HepG2 (cell line): ENCODE measurements at regions not wholly inside any gene's neighbourhood (a gene's known extent, or its start where the extent isn't known, plus 50 kb on each side); places are given as distances from the start of the nearest gene placed in this dataset.

Experiments
- ATAC-seq: fragments of 200-7000 bp; cut with Tn5 transposase; 3 replicates; pipeline ENCODE4 v1.9.1; 2020; ENCODE audit warnings: mild to moderate bottlenecking, moderate library complexity
- BruUV-seq: library from RNA; stranded (reverse); fragments of 400-500 nt; replicated peaks from 2 replicates; lab custom pipeline; 2021; lab: Mats Ljungman, UMichigan
- CTCF ChIA-PET: fragments of 300-600 bp; formaldehyde crosslinking; extraction: SDS; loops from one replicate; lab custom pipeline; 2021; ENCODE audit warnings: low total read pairs, inconsistent platforms, low intra/inter-chr PET ratio; lab: Yijun Ruan, JAX
- POLR2A ChIA-PET: fragments of 350-600 bp; sonication (Branson Sonifier 250); formaldehyde crosslinking; loops from one replicate; lab custom pipeline; 2020; ENCODE audit warnings: antibody characterized with exemption, inconsistent platforms; lab: Yijun Ruan, JAX
- DNase-seq: peaks from one replicate; pipeline ENCODE4 v3.0.0-alpha.2; 2015; ENCODE audit warnings: low spot score
- FAIRE-seq: peaks from 3 replicates; lab custom pipeline; 2011; peaks lifted over from hg19 to GRCh38; lab: Jason Lieb, UNC
- H2AFZ ChIP-seq: one replicate; pipeline ENCODE4 v1.6.1; 2011; ENCODE audit warnings: low read length, inconsistent platforms
- H3K27ac ChIP-seq: fragments of 300-600 bp; 3 replicates; pipeline ENCODE4 v1.8.0; 2011; ENCODE audit warnings: mixed run types, mild to moderate bottlenecking, mixed read lengths, low read length, inconsistent platforms; ENCODE audit not compliant: insufficient read depth; ENCODE audit errors: extremely low read length
- H3K27me3 ChIP-seq, 2 experiments: fragments of 200-600 bp in 1 of 2; 2 replicates in 1 of 2; 3 replicates in 1 of 2; pipeline versions ENCODE4 v1.6.0 to v1.8.0; 2011; ENCODE audit warnings: low read length in 2 of 2, mild to moderate bottlenecking in 2 of 2, moderate library complexity in 2 of 2, inconsistent platforms in 1 of 2; ENCODE audit not compliant: insufficient read depth in 2 of 2, control insufficient read depth in 1 of 2
- H3K36me3 ChIP-seq, 2 experiments: fragments of 200-600 bp in 1 of 2; replicated peaks in 1 of 2; 2 replicates in 1 of 2; 3 replicates in 1 of 2; pipeline versions ENCODE4 v1.5.1 to v1.8.0; 2011; ENCODE audit warnings: low read length in 2 of 2, inconsistent platforms in 1 of 2; ENCODE audit not compliant: insufficient read depth in 2 of 2, control insufficient read depth in 1 of 2
- H3K4me1 ChIP-seq: 2 replicates; pipeline ENCODE4 v1.5.1; 2012; ENCODE audit warnings: low read length, inconsistent platforms; ENCODE audit not compliant: insufficient read depth
- H3K4me2 ChIP-seq: 2 replicates; pipeline ENCODE4 v1.6.0; 2011; ENCODE audit warnings: low read depth, low read length, inconsistent platforms
- H3K4me3 ChIP-seq, 3 experiments: fragments of 200-600 bp in 1 of 3; sonication (generic), shearing (Covaris generic) in 1 of 3; replicated peaks in 1 of 3; 2 replicates each; pipeline ENCODE4 v1.5.1; 2011 to 2016; ENCODE audit warnings: low read length in 3 of 3, inconsistent platforms in 2 of 3, low read depth in 2 of 3, mild to moderate bottlenecking in 2 of 3, control low read depth in 1 of 3, mixed read lengths in 1 of 3; ENCODE audit not compliant: insufficient read depth in 1 of 3
- H3K79me2 ChIP-seq: one replicate; pipeline ENCODE4 v1.6.1; 2011; ENCODE audit warnings: low read length, inconsistent platforms; ENCODE audit not compliant: insufficient read depth
- H3K9ac ChIP-seq: 2 replicates; pipeline ENCODE4 v1.6.0; 2011; ENCODE audit warnings: mild to moderate bottlenecking, low read depth, low read length, inconsistent platforms; ENCODE audit not compliant: insufficient read depth
- H3K9me3 ChIP-seq: 2 replicates; pipeline ENCODE4 v1.5.1; 2012; ENCODE audit warnings: mild to moderate bottlenecking, low read length
- H4K20me1 ChIP-seq: 2 replicates; pipeline ENCODE4 v1.6.0; 2011; ENCODE audit warnings: inconsistent platforms, mild to moderate bottlenecking, low read length, moderate library complexity; ENCODE audit not compliant: insufficient read depth
- HNRNPK ChIP-seq: fragments of 200-400 bp; formaldehyde crosslinking; IDR thresholded peaks from 2 replicates; pipeline ENCODE4 v1.6.1; 2018; ENCODE audit warnings: low read length, low read depth, moderate library complexity, mild to moderate bottlenecking; ENCODE audit not compliant: poor library complexity, severe bottlenecking
- KDM5A ChIP-seq: fragments of 200-600 bp; sonication (generic); IDR thresholded peaks from 2 replicates; pipeline ENCODE4 v1.7.0; 2018; ENCODE audit warnings: antibody characterized with exemption, mild to moderate bottlenecking, low read length, borderline replicate concordance
- NFIB ChIP-seq: sonication (generic); formaldehyde crosslinking; IDR thresholded peaks from 2 replicates; pipeline ENCODE4 v1.9.0; 2021; ENCODE audit warnings: missing genetic modification reagents, mild to moderate bottlenecking, borderline replicate concordance
- TRIM24 ChIP-seq: sonication (generic); formaldehyde crosslinking; IDR thresholded peaks from 2 replicates; pipeline ENCODE4 v1.8.0; 2022; ENCODE audit warnings: mild to moderate bottlenecking, missing genetic modification reagents
- YEATS4 ChIP-seq: sonication (generic); formaldehyde crosslinking; IDR thresholded peaks from 2 replicates; pipeline ENCODE4 v1.4.0; 2020; ENCODE audit warnings: missing genetic modification reagents, borderline replicate concordance
- ZBTB25 ChIP-seq: IDR thresholded peaks from 2 replicates; pipeline ENCODE4 v1.6.1; 2018; ENCODE audit warnings: missing genetic modification reagents
- ZNF557 ChIP-seq: sonication (generic); formaldehyde crosslinking; IDR thresholded peaks from 2 replicates; pipeline ENCODE4 v1.4.0; 2020; ENCODE audit warnings: missing genetic modification reagents
- ZNF629 ChIP-seq: sonication (generic); formaldehyde crosslinking; conservative IDR thresholded peaks from 2 replicates; pipeline ENCODE4 v1.5.0; 2020; ENCODE audit warnings: missing genetic modification reagents
- ZNF660 ChIP-seq: sonication (generic); formaldehyde crosslinking; IDR thresholded peaks from 2 replicates; pipeline ENCODE4 v1.5.1; 2020; ENCODE audit warnings: mild to moderate bottlenecking, low read depth, missing genetic modification reagents, borderline replicate concordance
- WGBS: methylation state at CpG from one replicate; pipeline ENCODE4 v1.1.6; 2017; ENCODE audit warnings: low lambda C conversion rate; 5-methylcytosine and 5-hydroxymethylcytosine counted together
- in situ Hi-C: cut with HindIII; loops from 2 replicates; pipeline ENCODE4 v1.10.0; 2017; ENCODE audit warnings: low pct_unique_long_range_greater_than_20kb; ENCODE audit not compliant: extremely low pct_ligation_motif_present
- intact Hi-C: fragments of 100-400 bp; cut with micrococcal nuclease; formaldehyde crosslinking; loops from one replicate; pipeline ENCODE4 v1.10.0; 2022; ENCODE audit not compliant: unreplicated experiment
- TF ChIP-seq, protein P1 (sequence below): sonication (generic); formaldehyde crosslinking; IDR thresholded peaks from 2 replicates; pipeline ENCODE4 v1.5.1; 2020; ENCODE audit warnings: mild to moderate bottlenecking, missing genetic modification reagents, borderline replicate concordance

- no peak for TF ChIP-seq HNRNPK
- no peak for TF ChIP-seq NFIB
- TF ChIP-seq ZNF660 = no peak
- no peak for TF ChIP-seq TRIM24 (CRISPR knock-in tag)
Observed at GRCh38 chr12:115407723-115408122, 723.7 kb upstream of the TBX3 start (continued).

- Histone ChIP-seq H3K27ac (no peak overlapping the region), H3K9me3 (no peaks in the 10 kb centered on the region), H3K9ac (no peak overlapping the region), H3K27me3 (no peaks in the 10 kb centered on the region), H3K79me2 (no peaks in the 10 kb centered on the region), H3K36me3 (no peaks in the 10 kb centered on the region), H4K20me1 (no peaks in the 10 kb centered on the region), H3K4me1 (peaks cover 35% of the 10 kb centered on the region), H3K4me2 (no peak overlapping the region), H2AFZ (no peak overlapping the region), H3K4me3 (no peak overlapping the region)
- TF ChIP-seq YEATS4 = no peak
- ChIA-PET CTCF (no interaction called here), POLR2A (interaction anchor here (0.9 to 1.5 kb wide), 2 partner anchors 14 to 17 kb away, joined by 3 read pairs; no protein-coding TSS in a partner anchor)
- no peak for ATAC-seq
- 93% methylated on average over 6 of the region's 6 CpGs for WGBS
- intact Hi-C loops = no loop called here
- FAIRE-seq = no peak
- in situ Hi-C loops = no loop called here
- no TSS peak for BruUV-seq
- DNase-seq = no peak
Observed at GRCh38 chr12:115407036-115407435, 723.1 kb upstream of the TBX3 start.

DNA sequence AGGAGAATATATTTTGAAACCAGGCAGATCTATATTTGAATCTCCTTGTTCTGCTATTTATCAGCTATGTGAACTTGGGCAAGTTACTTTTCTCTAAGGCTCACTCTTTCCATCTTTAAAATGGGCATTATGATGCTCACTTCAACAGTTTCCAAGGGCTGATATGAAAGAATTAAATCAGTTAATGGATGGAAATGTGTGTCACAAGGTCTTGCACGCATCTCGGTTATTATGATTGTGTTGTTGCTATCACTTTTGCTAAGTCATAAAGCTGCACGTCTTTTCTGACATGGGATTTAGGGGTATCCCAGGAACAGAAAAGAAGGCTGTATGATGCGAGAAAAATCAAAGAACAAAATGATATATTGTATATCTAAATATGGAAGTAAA lies 721.5 kb upstream of the TBX3 start:
- Histone ChIP-seq H3K9ac (no peak overlapping the region), H3K36me3 (no peaks in the 10 kb centered on the region), H3K4me2 (no peak overlapping the region), H3K27me3 (no peaks in the 10 kb centered on the region), H3K79me2 (no peaks in the 10 kb centered on the region), H4K20me1 (no peaks in the 10 kb centered on the region), H3K27ac (no peak overlapping the region), H3K4me3 (no peak overlapping the region), H3K9me3 (no peaks in the 10 kb centered on the region), H3K4me1 (peaks cover 37% of the 10 kb centered on the region), H2AFZ (no peak overlapping the region)
- ChIA-PET CTCF (no interaction called here), POLR2A (no interaction called here)
- BruUV-seq = no TSS peak
- in situ Hi-C loops (no loop called here), intact Hi-C loops (no loop called here)
- 97% methylated on average over 4 of the region's 4 CpGs for WGBS
- ATAC-seq = no peak
- no peak for DNase-seq
- FAIRE-seq = no peak
- no peak for TF ChIP-seq KDM5A
- peak; percentile 72 for TF ChIP-seq ZNF629 (CRISPR knock-in tag)
- no peak for TF ChIP-seq ZNF557 (CRISPR knock-in tag)
- TF ChIP-seq, protein P1, sequence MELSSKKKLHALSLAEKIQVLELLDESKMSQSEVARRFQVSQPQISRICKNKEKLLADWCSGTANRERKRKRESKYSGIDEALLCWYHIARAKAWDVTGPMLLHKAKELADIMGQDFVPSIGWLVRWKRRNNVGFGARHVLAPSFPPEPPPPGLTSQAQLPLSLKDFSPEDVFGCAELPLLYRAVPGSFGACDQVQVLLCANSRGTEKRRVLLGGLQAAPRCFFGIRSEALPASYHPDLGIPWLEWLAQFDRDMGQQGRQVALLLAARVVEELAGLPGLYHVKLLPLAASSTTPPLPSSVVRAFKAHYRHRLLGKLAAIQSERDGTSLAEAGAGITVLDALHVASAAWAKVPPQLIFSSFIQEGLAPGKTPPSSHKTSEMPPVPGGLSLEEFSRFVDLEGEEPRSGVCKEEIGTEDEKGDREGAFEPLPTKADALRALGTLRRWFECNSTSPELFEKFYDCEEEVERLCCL (CRISPR knock-in tag) = no peak
- TF ChIP-seq ZBTB25 (CRISPR knock-in tag) = no peak
